PFSK-1 (cell line): ENCODE measurements at regions not wholly inside any gene's neighbourhood (a gene's known extent, or its start where the extent isn't known, plus 50 kb on each side); places are given as distances from the start of the nearest gene placed in this dataset.

Experiments used
- POLR2AphosphoS5 ChIP-seq: IDR thresholded peaks from 2 replicates; pipeline ENCODE4 v1.6.1; 2012; ENCODE audit warnings: low read depth, mild to moderate bottlenecking, control low read depth, low read length, moderate library complexity
- SIN3A ChIP-seq: IDR thresholded peaks from 2 replicates; pipeline ENCODE4 v1.6.1; 2012; ENCODE audit warnings: mild to moderate bottlenecking, low read length, moderate library complexity, borderline replicate concordance; ENCODE audit not compliant: insufficient read depth
- TF ChIP-seq, protein P1 (sequence below), 2 experiments: IDR thresholded peaks; 2 replicates each; pipeline versions ENCODE4 v1.6.1 to v1.8.0; 2011 to 2012; ENCODE audit warnings: low read depth in 2 of 2, low read length in 2 of 2, control low read depth in 1 of 2, inconsistent platforms in 1 of 2, mild to moderate bottlenecking in 1 of 2, moderate library complexity in 1 of 2; ENCODE audit not compliant: insufficient read depth in 1 of 2

DNA sequence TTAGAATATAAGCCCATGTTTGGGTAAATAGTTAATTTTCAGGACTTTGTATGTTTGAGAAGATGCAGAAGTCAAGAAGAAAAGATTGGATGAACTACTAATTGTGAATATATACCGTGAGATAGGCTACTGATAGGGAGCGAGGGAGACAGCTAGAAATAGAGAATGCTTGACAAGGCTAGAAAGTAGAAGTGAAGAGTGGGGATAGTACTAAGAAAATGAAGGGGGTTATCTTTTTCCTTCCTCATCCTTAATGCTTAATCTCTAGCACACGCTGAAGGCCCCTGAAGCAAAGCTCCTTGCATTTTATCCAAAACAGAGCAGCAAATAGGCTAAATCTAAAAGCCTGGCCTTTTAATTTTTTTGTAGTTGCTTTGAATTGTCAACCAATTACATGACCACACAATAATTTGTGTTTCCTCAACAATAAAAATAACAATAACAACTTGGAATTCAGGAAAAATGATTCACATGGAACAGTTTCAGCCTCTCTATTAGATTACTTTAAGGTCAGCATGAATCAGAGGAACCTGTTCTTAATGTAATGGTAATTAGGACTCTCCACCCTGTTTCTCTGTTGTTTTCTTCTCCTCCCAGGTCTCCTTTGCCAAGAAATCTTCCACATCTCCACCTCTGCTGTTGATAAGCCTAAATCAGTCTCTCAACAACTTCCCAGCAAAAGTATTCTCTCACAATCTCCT, 1071.3 kb upstream of the ZEB2 start:
- no peak for TF ChIP-seq POLR2AphosphoS5
- TF ChIP-seq, protein P1, sequence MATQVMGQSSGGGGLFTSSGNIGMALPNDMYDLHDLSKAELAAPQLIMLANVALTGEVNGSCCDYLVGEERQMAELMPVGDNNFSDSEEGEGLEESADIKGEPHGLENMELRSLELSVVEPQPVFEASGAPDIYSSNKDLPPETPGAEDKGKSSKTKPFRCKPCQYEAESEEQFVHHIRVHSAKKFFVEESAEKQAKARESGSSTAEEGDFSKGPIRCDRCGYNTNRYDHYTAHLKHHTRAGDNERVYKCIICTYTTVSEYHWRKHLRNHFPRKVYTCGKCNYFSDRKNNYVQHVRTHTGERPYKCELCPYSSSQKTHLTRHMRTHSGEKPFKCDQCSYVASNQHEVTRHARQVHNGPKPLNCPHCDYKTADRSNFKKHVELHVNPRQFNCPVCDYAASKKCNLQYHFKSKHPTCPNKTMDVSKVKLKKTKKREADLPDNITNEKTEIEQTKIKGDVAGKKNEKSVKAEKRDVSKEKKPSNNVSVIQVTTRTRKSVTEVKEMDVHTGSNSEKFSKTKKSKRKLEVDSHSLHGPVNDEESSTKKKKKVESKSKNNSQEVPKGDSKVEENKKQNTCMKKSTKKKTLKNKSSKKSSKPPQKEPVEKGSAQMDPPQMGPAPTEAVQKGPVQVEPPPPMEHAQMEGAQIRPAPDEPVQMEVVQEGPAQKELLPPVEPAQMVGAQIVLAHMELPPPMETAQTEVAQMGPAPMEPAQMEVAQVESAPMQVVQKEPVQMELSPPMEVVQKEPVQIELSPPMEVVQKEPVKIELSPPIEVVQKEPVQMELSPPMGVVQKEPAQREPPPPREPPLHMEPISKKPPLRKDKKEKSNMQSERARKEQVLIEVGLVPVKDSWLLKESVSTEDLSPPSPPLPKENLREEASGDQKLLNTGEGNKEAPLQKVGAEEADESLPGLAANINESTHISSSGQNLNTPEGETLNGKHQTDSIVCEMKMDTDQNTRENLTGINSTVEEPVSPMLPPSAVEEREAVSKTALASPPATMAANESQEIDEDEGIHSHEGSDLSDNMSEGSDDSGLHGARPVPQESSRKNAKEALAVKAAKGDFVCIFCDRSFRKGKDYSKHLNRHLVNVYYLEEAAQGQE (IDR thresholded peaks at IDR 0.05; ENCODE audit: insufficient read depth in 1 of 2, low read depth in 2 of 2, low read length in 2 of 2) = no peak
- no peak for TF ChIP-seq SIN3A
